GM10248 (cell line): ENCODE measurements at regions not wholly inside any gene's neighbourhood (a gene's known extent, or its start where the extent isn't known, plus 50 kb on each side); places are given as distances from the start of the nearest gene placed in this dataset.

Experiments
- CTCF ChIA-PET: fragments of 300-600 bp; sonication (Branson Sonifier 250); formaldehyde crosslinking; extraction: SDS; loops from one replicate; lab custom pipeline; 2021; ENCODE audit warnings: antibody characterized with exemption; lab: Yijun Ruan, JAX
- POLR2A ChIA-PET: fragments of 350-650 bp; sonication (Branson Sonifier 250); formaldehyde crosslinking; extraction: SDS; loops from one replicate; lab custom pipeline; 2020; ENCODE audit warnings: antibody characterized with exemption; lab: Yijun Ruan, JAX
- DNase-seq: peaks from one replicate; pipeline ENCODE4 v3.0.0; 2012; ENCODE audit errors: extremely low spot score
- TF ChIP-seq, protein P1 (sequence below): IDR thresholded peaks from 2 replicates; pipeline ENCODE4 v1.5.1; 2012; ENCODE audit warnings: mild to moderate bottlenecking, low read depth; ENCODE audit errors: extremely low read depth, missing control alignments, control extremely low read depth

DNA sequence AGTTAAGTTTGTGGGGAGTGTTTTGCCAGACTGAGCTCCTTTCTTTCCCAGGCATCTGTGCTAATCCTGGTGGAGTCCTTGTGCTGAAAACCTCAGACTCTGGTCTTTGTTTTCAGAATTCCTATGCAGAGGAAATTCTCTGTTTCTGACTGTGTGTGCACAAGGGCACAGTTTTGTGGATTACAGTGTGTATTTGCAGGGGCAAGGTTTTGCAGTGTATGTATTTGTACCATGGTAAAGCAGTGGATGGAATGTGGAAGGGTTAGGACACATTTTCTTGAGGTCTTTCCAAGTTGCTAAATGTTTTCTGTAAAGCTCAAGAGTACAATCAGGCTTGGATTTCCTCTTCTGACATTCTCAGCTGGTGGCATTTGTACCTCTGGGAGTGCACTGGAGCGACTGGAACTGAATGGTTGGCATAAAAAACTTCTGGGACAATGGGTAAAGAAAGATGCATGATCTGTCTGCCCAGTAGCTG is 139.5 kb upstream of the RND3 start:
- ChIA-PET CTCF (interaction anchor here (1.0 to 1.3 kb wide), 2 partner anchors 10 to 18 kb away, joined by 5 to 6 read pairs; no protein-coding TSS in a partner anchor), POLR2A (no interaction called here)
- TF ChIP-seq, protein P1, sequence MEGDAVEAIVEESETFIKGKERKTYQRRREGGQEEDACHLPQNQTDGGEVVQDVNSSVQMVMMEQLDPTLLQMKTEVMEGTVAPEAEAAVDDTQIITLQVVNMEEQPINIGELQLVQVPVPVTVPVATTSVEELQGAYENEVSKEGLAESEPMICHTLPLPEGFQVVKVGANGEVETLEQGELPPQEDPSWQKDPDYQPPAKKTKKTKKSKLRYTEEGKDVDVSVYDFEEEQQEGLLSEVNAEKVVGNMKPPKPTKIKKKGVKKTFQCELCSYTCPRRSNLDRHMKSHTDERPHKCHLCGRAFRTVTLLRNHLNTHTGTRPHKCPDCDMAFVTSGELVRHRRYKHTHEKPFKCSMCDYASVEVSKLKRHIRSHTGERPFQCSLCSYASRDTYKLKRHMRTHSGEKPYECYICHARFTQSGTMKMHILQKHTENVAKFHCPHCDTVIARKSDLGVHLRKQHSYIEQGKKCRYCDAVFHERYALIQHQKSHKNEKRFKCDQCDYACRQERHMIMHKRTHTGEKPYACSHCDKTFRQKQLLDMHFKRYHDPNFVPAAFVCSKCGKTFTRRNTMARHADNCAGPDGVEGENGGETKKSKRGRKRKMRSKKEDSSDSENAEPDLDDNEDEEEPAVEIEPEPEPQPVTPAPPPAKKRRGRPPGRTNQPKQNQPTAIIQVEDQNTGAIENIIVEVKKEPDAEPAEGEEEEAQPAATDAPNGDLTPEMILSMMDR, result no peak
- no peak for DNase-seq

DNA sequence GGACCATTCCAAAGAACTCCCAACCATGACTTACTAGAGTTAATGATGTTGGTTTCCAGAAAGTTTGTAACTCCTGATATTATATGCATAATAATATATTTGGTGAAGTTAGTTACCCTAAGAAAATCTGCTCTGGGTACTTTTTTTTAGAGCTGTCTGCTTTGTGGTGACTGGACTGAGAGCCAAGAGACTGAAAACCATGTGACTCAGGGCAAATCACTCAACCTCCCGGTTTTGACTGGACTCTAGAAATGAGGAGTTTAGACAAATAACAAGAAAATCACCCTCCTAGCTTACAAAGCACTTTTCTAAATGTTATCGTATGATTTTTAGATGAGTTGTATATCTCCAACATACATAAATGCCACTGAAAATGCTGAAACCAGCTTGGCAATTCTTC is 138.3 kb upstream of the RND3 start:
- ChIA-PET POLR2A (no interaction called here), CTCF (interaction anchor here (0.7 to 1.3 kb wide), 2 partner anchors 9 to 24 kb away, joined by 3 to 5 read pairs; no protein-coding TSS in a partner anchor)
- DNase-seq, result no peak
- TF ChIP-seq, protein P1, result no peak

DNA sequence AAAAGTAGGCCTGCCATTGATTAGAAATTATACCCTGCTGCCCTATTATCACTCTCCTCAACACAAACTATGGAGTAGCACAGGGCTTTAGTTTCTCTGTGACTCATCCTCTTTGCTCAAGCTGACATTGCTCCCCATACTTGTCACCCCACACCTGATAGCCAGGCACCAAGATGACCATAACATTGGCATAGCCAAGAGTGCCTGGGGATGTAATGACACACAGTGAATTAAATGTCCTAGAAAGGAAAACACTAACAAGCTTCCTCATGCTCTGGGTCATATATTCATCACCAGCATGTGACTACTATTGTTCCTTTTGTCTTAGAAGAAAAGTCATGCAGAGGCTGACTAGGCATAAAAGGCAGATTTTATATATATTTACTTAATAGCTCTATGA is 137.8 kb upstream of the RND3 start:
- POLR2A ChIA-PET, result no interaction called here
- DNase-seq, result no peak
- TF ChIP-seq, protein P1, result no peak
- CTCF ChIA-PET, result interaction anchor here (0.7 kb wide), 1 partner anchor 24 kb away, joined by 3 read pairs; no protein-coding TSS in a partner anchor

DNA sequence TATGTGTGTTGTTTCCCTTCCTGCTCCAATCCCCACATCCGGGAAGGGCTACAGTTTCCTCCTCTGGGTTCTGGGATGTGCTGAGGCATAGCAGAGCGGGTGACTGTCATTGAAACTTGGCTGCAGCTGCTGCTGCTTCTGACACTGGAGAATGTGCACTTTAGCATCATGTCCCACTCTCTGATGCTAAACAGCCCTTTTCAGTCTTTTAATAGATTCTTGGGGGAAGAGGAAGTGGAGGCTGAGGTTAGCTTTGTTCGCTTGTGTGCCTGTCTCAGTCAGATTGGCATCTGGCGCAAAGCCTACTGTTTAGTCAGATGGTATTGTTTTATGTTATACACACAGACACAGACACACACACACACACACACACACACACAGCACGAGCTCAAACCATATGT is 136.5 kb upstream of the RND3 start:
- no peak for DNase-seq
- CTCF ChIA-PET, result interaction anchor here (1.5 kb wide), 1 partner anchor 23 kb away, joined by 4 read pairs; no protein-coding TSS in a partner anchor
- TF ChIP-seq, protein P1, result no peak
- POLR2A ChIA-PET, result no interaction called here

DNA sequence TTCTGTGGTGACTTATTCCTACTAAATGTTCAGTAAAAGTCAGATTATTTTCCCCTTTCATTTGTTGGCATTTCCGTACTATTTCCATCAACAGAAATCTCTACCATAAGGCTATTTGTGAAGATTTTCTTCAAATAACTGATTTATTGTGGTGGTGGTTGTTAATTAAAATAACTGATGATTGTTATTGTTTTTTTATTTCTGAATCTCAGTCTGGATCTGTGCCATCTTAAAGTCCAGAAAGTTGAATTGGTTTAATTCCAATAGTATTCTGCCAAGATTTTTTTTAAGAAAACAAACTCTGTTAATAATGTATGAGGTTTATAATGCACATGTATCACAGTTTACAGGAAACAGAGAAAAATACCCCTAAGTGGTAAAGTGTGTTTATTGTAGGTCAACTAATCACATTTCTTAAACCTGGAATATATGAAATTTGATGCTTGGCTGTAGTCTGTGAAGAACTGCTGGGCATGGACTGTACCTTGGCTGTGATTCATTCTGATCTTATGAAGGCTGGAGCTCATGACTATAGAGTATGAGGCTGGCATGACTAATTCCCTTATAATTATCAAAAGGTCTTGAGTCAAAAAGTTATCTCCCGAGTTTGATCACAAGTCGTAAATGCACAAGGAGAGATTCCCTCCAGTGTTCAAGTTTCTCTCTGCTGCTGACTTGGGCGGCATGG is 134.2 kb upstream of the RND3 start:
- ChIA-PET CTCF (no interaction called here), POLR2A (no interaction called here)
- DNase-seq, result no peak
- TF ChIP-seq, protein P1, result no peak

DNA sequence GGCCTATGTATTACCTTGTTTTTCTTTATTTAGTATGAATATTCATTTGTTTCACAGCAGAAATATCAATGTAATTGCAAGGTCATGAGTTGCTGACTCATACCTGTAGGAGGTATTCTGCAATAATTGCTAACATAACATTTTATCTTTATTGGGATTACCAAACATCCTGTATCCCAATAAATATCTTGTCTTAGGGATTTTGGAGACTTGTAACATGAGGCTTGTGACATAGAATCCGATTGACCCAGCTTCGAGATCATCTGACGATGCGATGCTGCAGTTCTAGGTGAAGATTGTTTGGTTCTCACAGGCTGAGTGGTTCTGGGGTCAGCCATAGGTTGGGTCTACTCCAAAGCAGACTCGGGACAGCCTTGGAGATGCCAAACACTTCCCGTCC is 133.4 kb upstream of the RND3 start:
- ChIA-PET CTCF (no interaction called here), POLR2A (no interaction called here)
- DNase-seq, result no peak
- TF ChIP-seq, protein P1, result no peak
